ENCODE measurements at regions not wholly inside any gene's neighbourhood (a gene's known extent, or its start where the extent isn't known, plus 50 kb on each side); places are given as distances from the start of the nearest gene placed in this dataset.

DNA sequence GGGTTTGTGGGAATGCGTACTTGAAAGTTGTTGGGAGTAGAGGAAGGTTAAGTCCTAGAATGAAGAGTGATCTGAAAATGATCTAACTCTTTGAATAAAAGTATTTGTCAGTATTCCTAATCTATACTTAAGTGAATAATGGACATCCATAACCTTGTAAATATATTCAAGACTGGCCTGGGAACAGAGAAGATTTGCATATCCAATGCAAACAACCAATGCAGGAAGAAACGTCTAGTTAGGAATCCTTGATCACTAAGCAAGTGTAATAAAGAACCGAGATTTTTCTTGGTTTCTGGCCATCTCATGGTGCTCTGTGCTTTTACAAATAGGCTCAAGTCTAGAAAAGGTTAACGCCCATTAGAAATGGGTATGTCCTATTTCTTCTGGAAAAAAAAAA, 157.1 kb downstream of the RAB11FIP2 start:
- TF ChIP-seq, protein P1, sequence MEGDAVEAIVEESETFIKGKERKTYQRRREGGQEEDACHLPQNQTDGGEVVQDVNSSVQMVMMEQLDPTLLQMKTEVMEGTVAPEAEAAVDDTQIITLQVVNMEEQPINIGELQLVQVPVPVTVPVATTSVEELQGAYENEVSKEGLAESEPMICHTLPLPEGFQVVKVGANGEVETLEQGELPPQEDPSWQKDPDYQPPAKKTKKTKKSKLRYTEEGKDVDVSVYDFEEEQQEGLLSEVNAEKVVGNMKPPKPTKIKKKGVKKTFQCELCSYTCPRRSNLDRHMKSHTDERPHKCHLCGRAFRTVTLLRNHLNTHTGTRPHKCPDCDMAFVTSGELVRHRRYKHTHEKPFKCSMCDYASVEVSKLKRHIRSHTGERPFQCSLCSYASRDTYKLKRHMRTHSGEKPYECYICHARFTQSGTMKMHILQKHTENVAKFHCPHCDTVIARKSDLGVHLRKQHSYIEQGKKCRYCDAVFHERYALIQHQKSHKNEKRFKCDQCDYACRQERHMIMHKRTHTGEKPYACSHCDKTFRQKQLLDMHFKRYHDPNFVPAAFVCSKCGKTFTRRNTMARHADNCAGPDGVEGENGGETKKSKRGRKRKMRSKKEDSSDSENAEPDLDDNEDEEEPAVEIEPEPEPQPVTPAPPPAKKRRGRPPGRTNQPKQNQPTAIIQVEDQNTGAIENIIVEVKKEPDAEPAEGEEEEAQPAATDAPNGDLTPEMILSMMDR (IDR thresholded peaks at IDR 0.05; ENCODE audit: low read length), result no peak
- no peak for TF ChIP-seq EZH2 (IDR thresholded peaks at IDR 0.05; ENCODE audit: borderline replicate concordance, low read length)

Measured in OCI-LY1 (cell line).